ENCODE measurements at regions not wholly inside any gene's neighbourhood (a gene's known extent, or its start where the extent isn't known, plus 50 kb on each side); places are given as distances from the start of the nearest gene placed in this dataset.

DNA sequence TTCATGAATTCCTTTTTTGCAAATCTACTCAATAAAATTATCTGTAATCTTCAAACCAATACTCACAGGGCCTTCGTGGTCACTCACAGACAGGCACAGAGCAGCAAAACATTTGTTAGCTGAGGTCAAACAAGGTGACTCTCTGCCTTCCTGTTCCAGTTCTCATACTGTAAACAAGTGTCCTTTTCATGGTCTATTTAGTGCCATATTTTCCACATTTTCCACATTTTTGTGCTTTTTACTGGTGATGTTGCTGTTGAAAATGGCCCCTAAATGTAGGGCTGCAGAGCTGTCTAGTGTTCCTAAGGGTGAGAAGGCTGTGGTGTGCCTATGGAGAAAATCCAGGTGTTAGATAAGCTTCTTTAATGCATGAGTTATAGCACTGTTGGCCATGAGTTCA lies 133.1 kb upstream of the COL21A1 start:
- no peaks in the 10 kb centered on the region for H3K36me3 ChIP-seq
- no peak overlapping the region for H3K27ac ChIP-seq
- TF ChIP-seq Cebpa-rat (IDR thresholded peaks at IDR 0.05): no peak
- no peak overlapping the region for H3K4me3 ChIP-seq
- H3K4me1 ChIP-seq: peaks cover 0 to 14% (median 0%) of the 10 kb centered on the region in 10 experiments; a peak in 4 of 20 replicates
- no peaks in the 10 kb centered on the region for H3K9me3 ChIP-seq (replicated peaks in 1 of 11)
- no peak overlapping the region for H3K4me2 ChIP-seq
- H3K9ac ChIP-seq: no peak overlapping the region
- peaks cover 0 to 12% (median 0%) of the 10 kb centered on the region in 11 experiments; a peak in 4 of 22 replicates for H3K27me3 ChIP-seq
- H4K20me1 ChIP-seq: no peaks in the 10 kb centered on the region

DNA sequence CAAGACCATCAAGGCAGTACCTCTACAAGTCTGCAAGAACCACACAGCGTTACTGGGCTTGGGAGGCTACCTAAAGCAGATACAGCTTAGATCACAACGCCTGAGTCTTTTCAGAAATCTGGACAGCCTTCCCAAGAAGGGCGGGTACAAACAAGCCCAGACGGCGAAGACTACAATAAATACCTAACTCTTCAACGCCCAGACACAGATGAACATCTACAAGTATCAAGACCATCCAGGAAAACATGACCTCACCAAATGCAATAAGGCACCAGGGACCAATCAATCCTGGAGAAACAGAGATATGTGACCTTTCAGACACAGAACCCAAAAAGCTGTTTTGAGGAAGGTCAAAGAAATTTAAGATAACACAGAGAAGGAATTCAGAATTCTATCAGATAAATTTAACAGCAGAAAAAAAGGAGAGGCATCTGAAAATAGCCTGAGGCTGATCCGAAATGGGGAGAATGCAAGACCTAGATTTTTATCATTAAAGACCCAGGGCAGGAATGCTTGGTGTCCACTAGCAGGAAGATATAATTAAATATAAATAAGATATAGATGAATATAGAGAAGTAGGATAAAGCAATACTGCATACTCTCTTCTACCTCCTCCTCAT lies 131.7 kb upstream of the COL21A1 start:
- Histone ChIP-seq H3K9me3 (replicated peaks in 1 of 11) (no peaks in the 10 kb centered on the region), H3K4me3 (no peak overlapping the region), H3K27me3 (peaks cover 0 to 23% (median 0%) of the 10 kb centered on the region in 11 experiments; a peak in 5 of 22 replicates), H4K20me1 (no peaks in the 10 kb centered on the region), H3K4me1 (peaks cover 0 to 14% (median 0%) of the 10 kb centered on the region in 10 experiments; a peak in 4 of 20 replicates), H3K4me2 (no peak overlapping the region), H3K27ac (no peak overlapping the region), H3K9ac (no peak overlapping the region), H3K36me3 (no peaks in the 10 kb centered on the region)
- no peak for TF ChIP-seq Cebpa-rat (IDR thresholded peaks at IDR 0.05)

DNA sequence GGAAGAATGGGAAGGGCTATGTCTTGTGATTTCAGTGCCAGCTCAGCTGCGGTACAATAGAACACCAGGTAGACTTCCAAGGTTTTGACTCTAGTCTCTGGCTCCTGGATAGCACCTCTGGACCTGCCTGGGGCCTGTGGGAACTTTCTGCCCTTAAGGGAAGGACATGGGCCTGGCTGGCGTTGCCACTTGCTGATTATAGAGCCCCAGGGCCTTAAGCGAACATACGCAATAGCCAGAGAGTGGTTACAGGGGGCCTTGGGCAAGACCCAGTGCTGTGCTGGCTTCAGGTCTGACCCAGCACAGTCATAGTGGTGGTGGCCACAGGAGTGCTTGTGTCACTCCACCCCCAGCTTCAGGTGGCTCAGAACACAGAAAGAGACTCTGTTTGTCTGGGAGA lies 131.1 kb upstream of the COL21A1 start:
- Histone ChIP-seq H3K36me3 (no peaks in the 10 kb centered on the region), H3K27me3 (peaks cover 0 to 27% (median 0%) of the 10 kb centered on the region in 11 experiments; a peak in 5 of 22 replicates), H3K27ac (no peak overlapping the region), H3K4me2 (no peak overlapping the region), H3K9ac (no peak overlapping the region), H4K20me1 (no peaks in the 10 kb centered on the region), H3K9me3 (replicated peaks in 1 of 11) (no peaks in the 10 kb centered on the region), H3K4me1 (peaks cover 0 to 13% (median 0%) of the 10 kb centered on the region in 10 experiments; a peak in 4 of 20 replicates), H3K4me3 (no peak overlapping the region)
- no peak for TF ChIP-seq Cebpa-rat (IDR thresholded peaks at IDR 0.05)

DNA sequence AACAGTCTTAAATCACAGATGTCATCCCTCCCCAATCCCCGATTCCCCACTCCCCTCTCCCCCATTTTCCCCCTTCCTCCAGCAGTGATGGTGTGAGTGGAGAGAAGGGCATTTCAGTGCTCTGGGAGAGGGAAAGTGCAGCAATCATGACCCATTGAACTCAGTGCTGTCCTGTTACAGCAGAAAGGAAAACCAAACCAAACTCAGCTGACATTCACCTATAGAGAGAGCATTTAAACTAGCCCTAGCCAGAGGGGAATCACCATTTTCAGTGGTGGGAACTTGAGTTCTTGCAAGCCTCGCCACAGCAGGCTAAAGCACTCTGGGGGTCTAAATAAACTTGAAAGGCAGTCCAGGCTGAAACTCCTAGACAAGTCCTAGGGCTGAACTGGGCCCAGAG lies 129.9 kb upstream of the COL21A1 start:
- no peaks in the 10 kb centered on the region for H4K20me1 ChIP-seq
- H3K4me1 ChIP-seq: peaks cover 0 to 3% (median 0%) of the 10 kb centered on the region in 10 experiments; a peak in 4 of 20 replicates
- no peaks in the 10 kb centered on the region for H3K9me3 ChIP-seq (replicated peaks in 1 of 11)
- no peak for TF ChIP-seq Cebpa-rat (IDR thresholded peaks at IDR 0.05)
- H3K4me3 ChIP-seq: no peak overlapping the region
- no peak overlapping the region for H3K27ac ChIP-seq
- H3K27me3 ChIP-seq: peaks cover 0 to 34% (median 0%) of the 10 kb centered on the region in 11 experiments; a peak in 5 of 22 replicates
- no peaks in the 10 kb centered on the region for H3K36me3 ChIP-seq
- H3K4me2 ChIP-seq: no peak overlapping the region
- no peak overlapping the region for H3K9ac ChIP-seq

DNA sequence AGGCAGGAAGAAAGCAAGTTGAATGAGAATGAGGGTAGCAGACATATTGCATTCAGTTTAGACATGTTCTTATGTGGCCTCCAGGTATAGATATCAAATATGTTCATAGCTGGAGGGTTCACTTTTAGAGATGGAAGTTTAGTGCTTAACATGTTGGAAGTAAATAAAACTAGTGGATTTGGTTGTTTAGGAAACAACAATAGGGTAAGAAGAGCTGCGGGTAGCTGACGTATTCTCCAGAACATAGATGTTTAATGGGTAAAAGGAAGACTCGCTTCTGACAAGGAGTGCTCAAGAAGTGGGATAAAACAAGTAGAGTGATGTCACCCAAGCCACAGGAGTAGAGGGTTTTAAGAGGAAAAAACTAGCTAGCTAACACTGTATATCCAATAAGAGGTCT lies 128.4 kb upstream of the COL21A1 start:
- H3K36me3 ChIP-seq: no peaks in the 10 kb centered on the region
- H3K4me3 ChIP-seq: no peak overlapping the region
- peaks cover 0 to 44% (median 0%) of the 10 kb centered on the region in 11 experiments; a peak in 5 of 22 replicates for H3K27me3 ChIP-seq
- H3K9ac ChIP-seq: no peak overlapping the region
- H3K27ac ChIP-seq: no peak overlapping the region
- H4K20me1 ChIP-seq: 0 out of 22 replicates have a peak, but pooled peaks cover 0 to 10% (median 0%) of the 10 kb centered on the region in 11 experiments
- H3K9me3 ChIP-seq (replicated peaks in 1 of 11): no peaks in the 10 kb centered on the region
- H3K4me2 ChIP-seq: no peak overlapping the region
- peaks cover 4 to 12% (median 7%) of the 10 kb centered on the region in 10 experiments; a peak in 18 of 20 replicates for H3K4me1 ChIP-seq
- TF ChIP-seq Cebpa-rat (IDR thresholded peaks at IDR 0.05): no peak

DNA sequence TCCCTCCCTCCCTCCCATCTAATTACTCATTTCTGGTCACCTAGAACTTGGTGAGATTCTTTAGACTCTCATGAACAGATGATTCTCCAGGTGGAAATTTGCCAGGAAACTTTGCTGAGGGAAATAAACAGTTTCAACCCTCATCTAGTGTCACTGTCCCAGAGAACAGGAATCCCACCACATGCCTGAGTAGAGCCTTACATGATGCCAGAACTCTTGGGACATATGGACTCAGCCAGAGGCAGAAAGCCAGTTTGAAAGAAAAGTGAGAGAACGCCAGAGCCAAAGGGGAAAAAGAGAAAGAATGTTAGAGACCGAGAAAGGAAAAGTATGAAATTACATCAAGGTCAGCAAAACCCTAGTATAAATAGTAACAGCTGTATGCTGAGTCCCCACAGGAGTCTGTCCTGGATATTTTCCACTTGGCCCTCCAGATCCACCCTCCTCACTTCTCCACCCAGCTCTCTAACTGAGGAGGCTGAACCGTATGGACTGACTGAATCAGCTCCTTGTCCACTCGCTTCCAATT lies 127.5 kb upstream of the COL21A1 start:
- no peaks in the 10 kb centered on the region for H3K36me3 ChIP-seq
- no peaks in the 10 kb centered on the region for H3K9me3 ChIP-seq (replicated peaks in 1 of 11)
- no peak overlapping the region for H3K4me2 ChIP-seq
- peaks cover 0 to 10% (median 0%) of the 10 kb centered on the region in 11 experiments; a peak in 1 of 22 replicates for H4K20me1 ChIP-seq
- H3K27me3 ChIP-seq: peaks cover 0 to 44% (median 0%) of the 10 kb centered on the region in 11 experiments; a peak in 5 of 22 replicates
- no peak overlapping the region for H3K9ac ChIP-seq
- no peak for TF ChIP-seq Cebpa-rat (IDR thresholded peaks at IDR 0.05)
- H3K4me3 ChIP-seq: no peak overlapping the region
- H3K27ac ChIP-seq: no peak overlapping the region
- H3K4me1 ChIP-seq: peaks cover 12 to 21% (median 16%) of the 10 kb centered on the region in 10 experiments; a peak in 18 of 20 replicates

DNA sequence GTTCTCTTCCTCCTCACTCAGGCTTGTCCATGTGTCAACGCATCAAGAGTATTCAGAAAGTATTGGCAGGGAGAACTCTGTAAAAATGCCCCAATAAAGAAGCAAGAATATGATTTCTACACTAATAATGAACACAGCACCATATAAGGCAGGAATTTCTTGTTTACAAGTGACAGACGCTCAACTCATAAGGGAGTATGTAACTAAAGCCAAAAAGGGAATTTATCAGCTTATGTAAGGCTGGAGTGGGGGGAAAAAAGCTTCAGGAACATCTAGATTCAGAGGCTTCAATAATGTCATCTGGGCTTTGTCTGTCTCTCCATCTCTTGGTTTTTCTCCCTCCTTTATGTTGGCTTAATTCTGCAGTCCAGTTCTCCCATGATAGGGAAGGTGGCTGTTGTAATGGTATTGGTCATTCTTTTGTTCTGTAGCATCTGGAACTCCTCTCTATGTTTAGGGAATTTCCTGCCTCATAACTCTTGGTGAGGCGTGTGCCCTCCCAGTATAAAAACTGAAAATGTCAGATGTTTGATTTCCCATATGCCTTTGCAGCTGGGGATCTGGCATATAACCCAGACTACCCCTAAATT lies 125.1 kb upstream of the COL21A1 start:
- Histone ChIP-seq H3K9me3 (replicated peaks in 1 of 11) (no peaks in the 10 kb centered on the region), H3K4me1 (peaks cover 12 to 34% (median 16%) of the 10 kb centered on the region in 10 experiments; a peak in 18 of 20 replicates), H3K27ac (no peak overlapping the region), H3K27me3 (peaks cover 0 to 53% (median 0%) of the 10 kb centered on the region in 11 experiments; a peak in 5 of 22 replicates), H3K4me3 (no peak overlapping the region), H4K20me1 (peaks cover 0 to 10% (median 0%) of the 10 kb centered on the region in 11 experiments; a peak in 1 of 22 replicates), H3K4me2 (no peak overlapping the region), H3K9ac (no peak overlapping the region), H3K36me3 (no peaks in the 10 kb centered on the region)
- no peak for TF ChIP-seq Cebpa-rat (IDR thresholded peaks at IDR 0.05)

DNA sequence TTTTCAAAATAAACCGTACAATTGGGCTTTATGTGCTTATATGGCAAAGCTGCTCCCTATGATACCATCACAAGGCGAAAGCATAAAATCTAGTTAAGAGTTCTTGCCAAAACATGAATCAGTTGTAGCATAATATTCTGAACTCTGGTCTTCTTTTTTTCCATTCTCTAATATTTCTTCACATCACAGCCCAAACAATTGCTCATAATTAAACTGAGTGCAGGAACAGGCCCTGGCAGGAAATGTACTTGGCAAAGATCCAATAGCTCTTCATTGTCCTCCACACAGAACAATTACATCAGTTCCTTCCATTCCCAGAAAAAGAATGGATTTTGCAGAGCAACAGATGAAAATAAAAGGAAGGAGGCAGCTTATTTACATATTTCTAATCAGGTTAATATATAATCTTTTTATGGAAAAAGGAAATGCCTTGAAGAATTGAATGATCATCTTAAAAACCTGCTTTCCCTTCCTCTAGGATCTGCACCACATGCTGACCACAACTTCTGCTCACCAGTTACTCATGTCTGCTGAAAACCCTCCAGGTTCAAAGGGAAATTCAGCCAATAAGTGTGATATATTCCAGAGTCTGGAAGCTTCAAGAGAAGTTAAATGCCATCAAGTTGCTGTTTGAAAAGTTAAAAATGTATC lies 123.3 kb upstream of the COL21A1 start:
- no peak for TF ChIP-seq Cebpa-rat (IDR thresholded peaks at IDR 0.05)
- Histone ChIP-seq H3K4me1 (peaks cover 12 to 34% (median 16%) of the 10 kb centered on the region in 10 experiments; a peak in 18 of 20 replicates), H3K36me3 (no peaks in the 10 kb centered on the region), H3K4me2 (peak overlapping the region in 9 of 11 experiments; percentile 3 to 74 (median 48); a peak in 16 of 22 replicates), H3K9ac (no peak overlapping the region), H3K9me3 (replicated peaks in 1 of 11) (no peaks in the 10 kb centered on the region), H4K20me1 (peaks cover 0 to 10% (median 0%) of the 10 kb centered on the region in 11 experiments; a peak in 1 of 22 replicates), H3K27ac (0 out of 22 replicates have a peak overlapping the region, but pooled peaks of 1 of the 11 experiments have one; percentile 4), H3K4me3 (no peak overlapping the region), H3K27me3 (peaks cover 0 to 59% (median 0%) of the 10 kb centered on the region in 11 experiments; a peak in 5 of 22 replicates)

Data from BLaER1 treated with 17β-estradiol and CSF1 and Interleukin-3, amounts not matched to agents 10 nM and 100 nM (cell line).